ENCODE measurements at regions not wholly inside any gene's neighbourhood (a gene's known extent, or its start where the extent isn't known, plus 50 kb on each side); places are given as distances from the start of the nearest gene placed in this dataset.

DNA sequence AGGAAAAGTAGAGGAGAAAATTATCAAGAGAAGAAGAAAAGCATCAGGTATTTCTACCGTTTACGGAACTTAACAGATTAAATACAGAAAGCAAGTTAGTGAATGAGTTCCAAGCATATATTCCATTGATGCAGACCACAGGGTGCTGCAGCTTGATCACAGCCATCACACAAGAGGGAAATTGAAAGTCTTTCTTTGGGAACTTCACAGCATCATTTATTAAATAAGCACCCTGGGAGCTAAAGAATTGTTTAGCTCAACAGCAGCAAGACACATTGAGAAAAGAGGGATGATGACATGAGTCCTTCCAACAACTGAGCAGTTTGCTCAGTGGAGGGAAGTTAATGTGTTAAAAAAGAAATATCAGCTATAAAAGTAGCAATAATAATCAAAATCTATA lies 69.3 kb upstream of the DYNC1I2 start:
- Histone ChIP-seq H3K9me3 (ENCODE audit: low read length) (no peaks in the 10 kb centered on the region), H3K4me2 (ENCODE audit: low read depth, low read length) (no peak overlapping the region), H3K36me3 (replicated peaks in 1 of 2; ENCODE audit: control insufficient read depth in 1 of 2, insufficient read depth in 2 of 2, low read length in 2 of 2) (no peaks in the 10 kb centered on the region), H4K20me1 (ENCODE audit: insufficient read depth, low read length) (no peaks in the 10 kb centered on the region), H3K4me1 (ENCODE audit: insufficient read depth, low read length) (no peaks in the 10 kb centered on the region), H3K27me3 (ENCODE audit: control insufficient read depth in 1 of 2, insufficient read depth in 2 of 2, low read length in 2 of 2) (peaks cover 0 to 6% of the 10 kb centered on the region in 2 experiments; a peak in 2 of 5 replicates), H3K9ac (ENCODE audit: insufficient read depth, low read depth, low read length) (no peak overlapping the region), H3K4me3 (replicated peaks in 1 of 3; ENCODE audit: insufficient read depth in 1 of 3, low read depth in 2 of 3, low read length in 3 of 3) (no peak overlapping the region), H3K79me2 (ENCODE audit: insufficient read depth, low read length) (no peaks in the 10 kb centered on the region), H2AFZ (ENCODE audit: low read length) (no peak overlapping the region), H3K27ac (ENCODE audit: extremely low read length, insufficient read depth, low read length) (no peak overlapping the region)
- in situ Hi-C loops (cut with HindIII; ENCODE audit: extremely low pct_ligation_motif_present, low pct_unique_long_range_greater_than_20kb), result no loop called here
- intact Hi-C loops (cut with micrococcal nuclease; ENCODE audit: unreplicated experiment), result no loop called here
- DNase-seq (ENCODE audit: low spot score) (no peak), FAIRE-seq (no peak), ATAC-seq (no peak)
- no TSS peak for BruUV-seq (replicated peaks)
- TF ChIP-seq TEAD3 (CRISPR knock-in tag; optimal IDR thresholded peaks at IDR 0.05; ENCODE audit: borderline replicate concordance), result no peak
- TF ChIP-seq, protein P1, sequence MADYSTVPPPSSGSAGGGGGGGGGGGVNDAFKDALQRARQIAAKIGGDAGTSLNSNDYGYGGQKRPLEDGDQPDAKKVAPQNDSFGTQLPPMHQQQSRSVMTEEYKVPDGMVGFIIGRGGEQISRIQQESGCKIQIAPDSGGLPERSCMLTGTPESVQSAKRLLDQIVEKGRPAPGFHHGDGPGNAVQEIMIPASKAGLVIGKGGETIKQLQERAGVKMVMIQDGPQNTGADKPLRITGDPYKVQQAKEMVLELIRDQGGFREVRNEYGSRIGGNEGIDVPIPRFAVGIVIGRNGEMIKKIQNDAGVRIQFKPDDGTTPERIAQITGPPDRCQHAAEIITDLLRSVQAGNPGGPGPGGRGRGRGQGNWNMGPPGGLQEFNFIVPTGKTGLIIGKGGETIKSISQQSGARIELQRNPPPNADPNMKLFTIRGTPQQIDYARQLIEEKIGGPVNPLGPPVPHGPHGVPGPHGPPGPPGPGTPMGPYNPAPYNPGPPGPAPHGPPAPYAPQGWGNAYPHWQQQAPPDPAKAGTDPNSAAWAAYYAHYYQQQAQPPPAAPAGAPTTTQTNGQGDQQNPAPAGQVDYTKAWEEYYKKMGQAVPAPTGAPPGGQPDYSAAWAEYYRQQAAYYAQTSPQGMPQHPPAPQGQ (CRISPR knock-in tag; IDR thresholded peaks at IDR 0.05; ENCODE audit: borderline replicate concordance), result no peak
- TF ChIP-seq NFE2 (CRISPR knock-in tag; IDR thresholded peaks at IDR 0.05), result no peak
- TF ChIP-seq HMGA1 (CRISPR knock-in tag; conservative IDR thresholded peaks at IDR 0.05), result no peak
- TF ChIP-seq, protein P2, sequence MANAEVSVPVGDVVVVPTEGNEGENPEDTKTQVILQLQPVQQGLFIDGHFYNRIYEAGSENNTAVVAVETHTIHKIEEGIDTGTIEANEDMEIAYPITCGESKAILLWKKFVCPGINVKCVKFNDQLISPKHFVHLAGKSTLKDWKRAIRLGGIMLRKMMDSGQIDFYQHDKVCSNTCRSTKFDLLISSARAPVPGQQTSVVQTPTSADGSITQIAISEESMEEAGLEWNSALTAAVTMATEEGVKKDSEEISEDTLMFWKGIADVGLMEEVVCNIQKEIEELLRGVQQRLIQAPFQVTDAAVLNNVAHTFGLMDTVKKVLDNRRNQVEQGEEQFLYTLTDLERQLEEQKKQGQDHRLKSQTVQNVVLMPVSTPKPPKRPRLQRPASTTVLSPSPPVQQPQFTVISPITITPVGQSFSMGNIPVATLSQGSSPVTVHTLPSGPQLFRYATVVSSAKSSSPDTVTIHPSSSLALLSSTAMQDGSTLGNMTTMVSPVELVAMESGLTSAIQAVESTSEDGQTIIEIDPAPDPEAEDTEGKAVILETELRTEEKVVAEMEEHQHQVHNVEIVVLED (CRISPR knock-in tag; IDR thresholded peaks at IDR 0.05; ENCODE audit: borderline replicate concordance), result no peak
- TF ChIP-seq RFXAP (CRISPR knock-in tag; IDR thresholded peaks at IDR 0.05; ENCODE audit: borderline replicate concordance), result no peak
- TF ChIP-seq ZNF782 (CRISPR knock-in tag; IDR thresholded peaks at IDR 0.05; ENCODE audit: borderline replicate concordance), result no peak
- no peak for TF ChIP-seq POLR2A (IDR thresholded peaks at IDR 0.05; ENCODE audit: insufficient read depth in 1 of 2, low read depth in 2 of 2, low read length in 2 of 2)
- TF ChIP-seq SIN3B (IDR thresholded peaks at IDR 0.05; ENCODE audit: low read length), result no peak
- TF ChIP-seq MTF2 (CRISPR knock-in tag; IDR thresholded peaks at IDR 0.05; ENCODE audit: borderline replicate concordance), result no peak
- TF ChIP-seq, protein P3, sequence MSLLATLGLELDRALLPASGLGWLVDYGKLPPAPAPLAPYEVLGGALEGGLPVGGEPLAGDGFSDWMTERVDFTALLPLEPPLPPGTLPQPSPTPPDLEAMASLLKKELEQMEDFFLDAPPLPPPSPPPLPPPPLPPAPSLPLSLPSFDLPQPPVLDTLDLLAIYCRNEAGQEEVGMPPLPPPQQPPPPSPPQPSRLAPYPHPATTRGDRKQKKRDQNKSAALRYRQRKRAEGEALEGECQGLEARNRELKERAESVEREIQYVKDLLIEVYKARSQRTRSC (CRISPR knock-in tag; IDR thresholded peaks at IDR 0.05; ENCODE audit: low read depth), result no peak
- TF ChIP-seq, protein P4, sequence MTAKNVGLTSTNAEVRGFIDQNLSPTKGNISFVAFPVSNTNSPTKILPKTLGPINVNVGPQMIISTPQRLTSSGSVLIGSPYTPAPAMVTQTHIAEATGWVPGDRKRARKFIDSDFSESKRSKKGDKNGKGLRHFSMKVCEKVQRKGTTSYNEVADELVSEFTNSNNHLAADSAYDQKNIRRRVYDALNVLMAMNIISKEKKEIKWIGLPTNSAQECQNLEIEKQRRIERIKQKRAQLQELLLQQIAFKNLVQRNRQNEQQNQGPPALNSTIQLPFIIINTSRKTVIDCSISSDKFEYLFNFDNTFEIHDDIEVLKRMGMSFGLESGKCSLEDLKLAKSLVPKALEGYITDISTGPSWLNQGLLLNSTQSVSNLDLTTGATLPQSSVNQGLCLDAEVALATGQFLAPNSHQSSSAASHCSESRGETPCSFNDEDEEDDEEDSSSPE (CRISPR knock-in tag; IDR thresholded peaks at IDR 0.05), result no peak
- TF ChIP-seq, protein P5, sequence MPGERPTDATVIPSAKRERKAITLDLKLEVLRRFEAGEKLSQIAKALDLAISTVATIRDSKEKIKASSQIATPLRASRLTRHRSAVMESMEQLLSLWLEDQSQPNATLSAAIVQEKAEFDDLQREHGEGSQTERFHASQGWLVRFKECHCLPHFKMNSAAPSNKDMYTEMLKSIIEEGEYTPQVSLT (CRISPR knock-in tag; IDR thresholded peaks at IDR 0.05; ENCODE audit: borderline replicate concordance, low read depth), result no peak
- TF ChIP-seq TEAD2 (CRISPR knock-in tag; IDR thresholded peaks at IDR 0.05), result no peak
- no peak for TF ChIP-seq KLF11 (CRISPR knock-in tag; IDR thresholded peaks at IDR 0.05)
- no peak for TF ChIP-seq WIZ (CRISPR knock-in tag; IDR thresholded peaks at IDR 0.05)
- TF ChIP-seq, protein P6, sequence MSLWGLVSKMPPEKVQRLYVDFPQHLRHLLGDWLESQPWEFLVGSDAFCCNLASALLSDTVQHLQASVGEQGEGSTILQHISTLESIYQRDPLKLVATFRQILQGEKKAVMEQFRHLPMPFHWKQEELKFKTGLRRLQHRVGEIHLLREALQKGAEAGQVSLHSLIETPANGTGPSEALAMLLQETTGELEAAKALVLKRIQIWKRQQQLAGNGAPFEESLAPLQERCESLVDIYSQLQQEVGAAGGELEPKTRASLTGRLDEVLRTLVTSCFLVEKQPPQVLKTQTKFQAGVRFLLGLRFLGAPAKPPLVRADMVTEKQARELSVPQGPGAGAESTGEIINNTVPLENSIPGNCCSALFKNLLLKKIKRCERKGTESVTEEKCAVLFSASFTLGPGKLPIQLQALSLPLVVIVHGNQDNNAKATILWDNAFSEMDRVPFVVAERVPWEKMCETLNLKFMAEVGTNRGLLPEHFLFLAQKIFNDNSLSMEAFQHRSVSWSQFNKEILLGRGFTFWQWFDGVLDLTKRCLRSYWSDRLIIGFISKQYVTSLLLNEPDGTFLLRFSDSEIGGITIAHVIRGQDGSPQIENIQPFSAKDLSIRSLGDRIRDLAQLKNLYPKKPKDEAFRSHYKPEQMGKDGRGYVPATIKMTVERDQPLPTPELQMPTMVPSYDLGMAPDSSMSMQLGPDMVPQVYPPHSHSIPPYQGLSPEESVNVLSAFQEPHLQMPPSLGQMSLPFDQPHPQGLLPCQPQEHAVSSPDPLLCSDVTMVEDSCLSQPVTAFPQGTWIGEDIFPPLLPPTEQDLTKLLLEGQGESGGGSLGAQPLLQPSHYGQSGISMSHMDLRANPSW (CRISPR knock-in tag; IDR thresholded peaks at IDR 0.05; ENCODE audit: borderline replicate concordance), result no peak
- TF ChIP-seq HMG20B (CRISPR knock-in tag; conservative IDR thresholded peaks at IDR 0.05), result no peak
- CTCF ChIA-PET (ENCODE audit: low intra/inter-chr PET ratio, low total read pairs), result no interaction called here
- WGBS (ENCODE audit: low lambda C conversion rate), result 33% methylated on average over 2 of the region's 2 CpGs
- POLR2A ChIA-PET, result no interaction called here
